ENCODE measurements at regions not wholly inside any gene's neighbourhood (a gene's known extent, or its start where the extent isn't known, plus 50 kb on each side); places are given as distances from the start of the nearest gene placed in this dataset.

- TF ChIP-seq, protein P1, sequence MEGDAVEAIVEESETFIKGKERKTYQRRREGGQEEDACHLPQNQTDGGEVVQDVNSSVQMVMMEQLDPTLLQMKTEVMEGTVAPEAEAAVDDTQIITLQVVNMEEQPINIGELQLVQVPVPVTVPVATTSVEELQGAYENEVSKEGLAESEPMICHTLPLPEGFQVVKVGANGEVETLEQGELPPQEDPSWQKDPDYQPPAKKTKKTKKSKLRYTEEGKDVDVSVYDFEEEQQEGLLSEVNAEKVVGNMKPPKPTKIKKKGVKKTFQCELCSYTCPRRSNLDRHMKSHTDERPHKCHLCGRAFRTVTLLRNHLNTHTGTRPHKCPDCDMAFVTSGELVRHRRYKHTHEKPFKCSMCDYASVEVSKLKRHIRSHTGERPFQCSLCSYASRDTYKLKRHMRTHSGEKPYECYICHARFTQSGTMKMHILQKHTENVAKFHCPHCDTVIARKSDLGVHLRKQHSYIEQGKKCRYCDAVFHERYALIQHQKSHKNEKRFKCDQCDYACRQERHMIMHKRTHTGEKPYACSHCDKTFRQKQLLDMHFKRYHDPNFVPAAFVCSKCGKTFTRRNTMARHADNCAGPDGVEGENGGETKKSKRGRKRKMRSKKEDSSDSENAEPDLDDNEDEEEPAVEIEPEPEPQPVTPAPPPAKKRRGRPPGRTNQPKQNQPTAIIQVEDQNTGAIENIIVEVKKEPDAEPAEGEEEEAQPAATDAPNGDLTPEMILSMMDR (IDR thresholded peaks at IDR 0.05), result no peak
- TF ChIP-seq POLR2A (IDR thresholded peaks at IDR 0.05), result no peak
These were observed 178.3 kb downstream of the DEPDC1B start for GRCh38 chr5:60521376-60522291.
